Astrocyte (in vitro differentiated cells and primary cell): ENCODE measurements at regions not wholly inside any gene's neighbourhood (a gene's known extent, or its start where the extent isn't known, plus 50 kb on each side); places are given as distances from the start of the nearest gene placed in this dataset.

Experiments used
- EZH2 ChIP-seq: IDR thresholded peaks from 2 replicates; pipeline ENCODE4 v1.6.1; 2012; ENCODE audit warnings: mild to moderate bottlenecking, low read length, inconsistent platforms; ENCODE audit not compliant: insufficient read depth
- TF ChIP-seq, protein P1 (sequence below): IDR thresholded peaks from 2 replicates; pipeline ENCODE4 v1.5.1; 2011; ENCODE audit warnings: low read depth, mild to moderate bottlenecking, inconsistent platforms, low read length, moderate library complexity; ENCODE audit not compliant: insufficient read depth

DNA sequence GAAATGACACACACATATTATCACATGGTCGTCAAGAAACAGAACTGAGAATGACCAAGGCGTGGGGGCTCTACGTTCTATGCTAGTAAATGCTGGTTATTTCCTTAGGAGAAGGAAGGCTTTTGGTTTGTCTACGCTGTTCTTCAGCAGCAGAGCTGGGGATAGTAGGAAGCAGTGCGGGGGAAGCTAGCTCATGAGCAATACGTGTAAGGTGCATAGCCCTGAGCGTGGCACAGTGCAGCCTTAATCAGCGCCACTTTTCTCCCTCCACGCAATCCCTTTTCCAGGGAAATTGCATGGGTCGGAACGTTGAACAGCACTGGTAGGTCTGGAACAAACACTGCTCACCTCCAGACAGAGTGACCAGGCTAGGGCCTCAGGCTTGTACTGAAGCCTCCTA lies 199.6 kb upstream of the FBXO11 start:
- TF ChIP-seq, protein P1, sequence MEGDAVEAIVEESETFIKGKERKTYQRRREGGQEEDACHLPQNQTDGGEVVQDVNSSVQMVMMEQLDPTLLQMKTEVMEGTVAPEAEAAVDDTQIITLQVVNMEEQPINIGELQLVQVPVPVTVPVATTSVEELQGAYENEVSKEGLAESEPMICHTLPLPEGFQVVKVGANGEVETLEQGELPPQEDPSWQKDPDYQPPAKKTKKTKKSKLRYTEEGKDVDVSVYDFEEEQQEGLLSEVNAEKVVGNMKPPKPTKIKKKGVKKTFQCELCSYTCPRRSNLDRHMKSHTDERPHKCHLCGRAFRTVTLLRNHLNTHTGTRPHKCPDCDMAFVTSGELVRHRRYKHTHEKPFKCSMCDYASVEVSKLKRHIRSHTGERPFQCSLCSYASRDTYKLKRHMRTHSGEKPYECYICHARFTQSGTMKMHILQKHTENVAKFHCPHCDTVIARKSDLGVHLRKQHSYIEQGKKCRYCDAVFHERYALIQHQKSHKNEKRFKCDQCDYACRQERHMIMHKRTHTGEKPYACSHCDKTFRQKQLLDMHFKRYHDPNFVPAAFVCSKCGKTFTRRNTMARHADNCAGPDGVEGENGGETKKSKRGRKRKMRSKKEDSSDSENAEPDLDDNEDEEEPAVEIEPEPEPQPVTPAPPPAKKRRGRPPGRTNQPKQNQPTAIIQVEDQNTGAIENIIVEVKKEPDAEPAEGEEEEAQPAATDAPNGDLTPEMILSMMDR: no peak
- TF ChIP-seq EZH2: no peak
